ENCODE measurements at regions not wholly inside any gene's neighbourhood (a gene's known extent, or its start where the extent isn't known, plus 50 kb on each side); places are given as distances from the start of the nearest gene placed in this dataset.

DNA sequence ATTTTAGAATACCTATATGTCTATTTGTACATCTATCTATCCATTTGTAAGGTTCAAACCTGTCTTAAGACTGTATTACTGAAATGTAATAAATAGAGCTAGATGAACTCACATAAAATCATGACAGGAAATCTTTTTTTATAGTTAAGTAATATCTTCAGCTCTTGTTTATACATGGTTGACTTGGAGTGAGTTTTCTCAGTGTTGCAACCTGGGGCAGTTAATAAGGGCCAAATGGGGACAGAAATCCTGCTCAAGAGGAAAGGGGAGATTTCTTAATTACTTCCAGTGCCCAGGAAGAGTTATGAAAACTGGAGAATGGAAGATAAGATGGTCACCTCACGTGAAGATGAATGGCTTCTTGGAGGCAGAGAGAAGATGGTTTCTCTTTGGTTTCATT lies 265.1 kb upstream of the FBXL7 start:
- H3K4me2 ChIP-seq (ENCODE audit: low read length) = no peak overlapping the region
- Mint-ChIP-seq H3K27ac (ENCODE audit: unreplicated experiment) (peak overlapping the region; percentile 23), H3K36me3 (ENCODE audit: low read depth, unreplicated experiment) (no peaks in the 10 kb centered on the region), H3K27me3 (ENCODE audit: low read depth, unreplicated experiment) (no peaks in the 10 kb centered on the region), H3K9me3 (ENCODE audit: unreplicated experiment) (peaks cover 6% of the 10 kb centered on the region), H3K4me3 (ENCODE audit: unreplicated experiment) (no peak overlapping the region), H3K4me1 (ENCODE audit: low read depth, unreplicated experiment) (peaks cover 12% of the 10 kb centered on the region)
- TF ChIP-seq, protein P1, sequence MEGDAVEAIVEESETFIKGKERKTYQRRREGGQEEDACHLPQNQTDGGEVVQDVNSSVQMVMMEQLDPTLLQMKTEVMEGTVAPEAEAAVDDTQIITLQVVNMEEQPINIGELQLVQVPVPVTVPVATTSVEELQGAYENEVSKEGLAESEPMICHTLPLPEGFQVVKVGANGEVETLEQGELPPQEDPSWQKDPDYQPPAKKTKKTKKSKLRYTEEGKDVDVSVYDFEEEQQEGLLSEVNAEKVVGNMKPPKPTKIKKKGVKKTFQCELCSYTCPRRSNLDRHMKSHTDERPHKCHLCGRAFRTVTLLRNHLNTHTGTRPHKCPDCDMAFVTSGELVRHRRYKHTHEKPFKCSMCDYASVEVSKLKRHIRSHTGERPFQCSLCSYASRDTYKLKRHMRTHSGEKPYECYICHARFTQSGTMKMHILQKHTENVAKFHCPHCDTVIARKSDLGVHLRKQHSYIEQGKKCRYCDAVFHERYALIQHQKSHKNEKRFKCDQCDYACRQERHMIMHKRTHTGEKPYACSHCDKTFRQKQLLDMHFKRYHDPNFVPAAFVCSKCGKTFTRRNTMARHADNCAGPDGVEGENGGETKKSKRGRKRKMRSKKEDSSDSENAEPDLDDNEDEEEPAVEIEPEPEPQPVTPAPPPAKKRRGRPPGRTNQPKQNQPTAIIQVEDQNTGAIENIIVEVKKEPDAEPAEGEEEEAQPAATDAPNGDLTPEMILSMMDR (IDR thresholded peaks at IDR 0.05; ENCODE audit: insufficient read depth, low read depth, low read length) = no peak
- TF ChIP-seq EZH2 (IDR thresholded peaks at IDR 0.05; ENCODE audit: insufficient read depth, low read length) = no peak
- no peaks in the 10 kb centered on the region for H3K79me2 ChIP-seq (ENCODE audit: insufficient read depth, low read length)
- FAIRE-seq = no peak
- no peaks in the 10 kb centered on the region for H3K27me3 ChIP-seq (ENCODE audit: insufficient read depth, low read length)
- no peak for DNase-seq (ENCODE audit: low read depth)
- no peaks in the 10 kb centered on the region for H3K9me3 ChIP-seq (ENCODE audit: insufficient read depth, low read depth, low read length)
- no peak overlapping the region for H2AFZ ChIP-seq (ENCODE audit: low read depth, low read length)
- H3K4me3 ChIP-seq (ENCODE audit: insufficient read depth, low read depth, low read length) = no peak overlapping the region
- no peaks in the 10 kb centered on the region for H3K4me1 ChIP-seq (ENCODE audit: insufficient read depth, low read length)
- H4K20me1 ChIP-seq (ENCODE audit: insufficient read depth, low read length) = no peaks in the 10 kb centered on the region
- H3K27ac ChIP-seq (ENCODE audit: low read depth, low read length) = no peak overlapping the region
- no peak overlapping the region for H3K9ac ChIP-seq (ENCODE audit: low read length)
- H3K36me3 ChIP-seq (ENCODE audit: insufficient read depth, low read length) = no peaks in the 10 kb centered on the region

DNA sequence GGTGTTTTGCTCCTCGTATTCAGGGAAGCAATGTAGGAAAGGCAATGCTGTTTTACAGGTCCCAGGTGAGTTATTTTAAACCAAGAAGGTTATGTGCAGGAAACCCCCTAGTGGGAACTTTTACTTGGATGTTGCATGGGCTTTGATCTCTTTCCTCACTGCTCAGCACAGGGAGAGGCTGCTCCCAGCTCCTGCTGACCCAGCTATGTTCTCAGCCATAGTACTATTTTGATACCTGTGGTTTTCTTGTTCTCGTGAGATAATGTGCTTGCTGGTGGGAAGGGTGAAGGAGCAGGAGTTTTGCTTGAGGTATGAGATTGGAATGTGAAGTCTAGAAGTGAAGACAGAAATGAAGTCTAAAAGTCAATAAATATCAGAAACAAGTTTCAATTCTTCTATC lies 265.6 kb upstream of the FBXL7 start:
- Histone ChIP-seq H3K79me2 (ENCODE audit: insufficient read depth, low read length) (no peaks in the 10 kb centered on the region), H4K20me1 (ENCODE audit: insufficient read depth, low read length) (no peaks in the 10 kb centered on the region), H2AFZ (ENCODE audit: low read depth, low read length) (no peak overlapping the region), H3K36me3 (ENCODE audit: insufficient read depth, low read length) (no peaks in the 10 kb centered on the region), H3K27ac (ENCODE audit: low read depth, low read length) (no peak overlapping the region), H3K27me3 (ENCODE audit: insufficient read depth, low read length) (no peaks in the 10 kb centered on the region), H3K4me2 (ENCODE audit: low read length) (no peak overlapping the region), H3K9me3 (ENCODE audit: insufficient read depth, low read depth, low read length) (no peaks in the 10 kb centered on the region), H3K9ac (ENCODE audit: low read length) (no peak overlapping the region), H3K4me1 (ENCODE audit: insufficient read depth, low read length) (no peaks in the 10 kb centered on the region), H3K4me3 (ENCODE audit: insufficient read depth, low read depth, low read length) (no peak overlapping the region)
- peaks cover 12% of the 10 kb centered on the region for H3K4me1 Mint-ChIP-seq (ENCODE audit: low read depth, unreplicated experiment)
- no peak for FAIRE-seq
- no peak overlapping the region for H3K4me3 Mint-ChIP-seq (ENCODE audit: unreplicated experiment)
- DNase-seq (ENCODE audit: low read depth) = no peak
- no peaks in the 10 kb centered on the region for H3K27me3 Mint-ChIP-seq (ENCODE audit: low read depth, unreplicated experiment)
- H3K36me3 Mint-ChIP-seq (ENCODE audit: low read depth, unreplicated experiment) = no peaks in the 10 kb centered on the region
- TF ChIP-seq, protein P1 (IDR thresholded peaks at IDR 0.05; ENCODE audit: insufficient read depth, low read depth, low read length) = no peak
- no peak for TF ChIP-seq EZH2 (IDR thresholded peaks at IDR 0.05; ENCODE audit: insufficient read depth, low read length)
- H3K27ac Mint-ChIP-seq (ENCODE audit: unreplicated experiment) = peak overlapping the region; percentile 7
- H3K9me3 Mint-ChIP-seq (ENCODE audit: unreplicated experiment) = peaks cover 4% of the 10 kb centered on the region

DNA sequence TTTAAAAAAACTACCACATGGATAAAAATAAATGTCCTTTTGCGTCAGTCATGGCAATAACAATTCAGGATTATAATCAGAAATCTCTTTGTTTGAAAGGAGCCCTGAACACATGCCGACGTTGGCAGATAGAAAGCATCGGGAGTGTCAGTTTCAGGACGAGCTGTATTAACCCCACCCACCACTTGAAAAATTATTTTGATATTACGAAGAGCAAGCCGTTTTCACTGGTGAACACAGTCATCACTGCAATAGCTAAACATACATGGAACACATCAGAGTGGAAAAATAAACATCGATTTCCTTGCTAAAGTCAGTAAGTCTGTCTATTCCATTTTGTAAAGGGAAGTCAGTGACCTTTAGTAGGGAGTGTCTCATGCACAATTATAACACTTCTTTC lies 266.4 kb upstream of the FBXL7 start:
- FAIRE-seq (no peak), DNase-seq (ENCODE audit: low read depth) (no peak)
- Mint-ChIP-seq H3K4me3 (ENCODE audit: unreplicated experiment) (no peak overlapping the region), H3K4me1 (ENCODE audit: low read depth, unreplicated experiment) (peaks cover 12% of the 10 kb centered on the region), H3K9me3 (ENCODE audit: unreplicated experiment) (peaks cover 2% of the 10 kb centered on the region), H3K36me3 (ENCODE audit: low read depth, unreplicated experiment) (no peaks in the 10 kb centered on the region), H3K27ac (ENCODE audit: unreplicated experiment) (no peak overlapping the region), H3K27me3 (ENCODE audit: low read depth, unreplicated experiment) (no peaks in the 10 kb centered on the region)
- Histone ChIP-seq H3K27ac (ENCODE audit: low read depth, low read length) (no peak overlapping the region), H3K9ac (ENCODE audit: low read length) (no peak overlapping the region), H3K9me3 (ENCODE audit: insufficient read depth, low read depth, low read length) (no peaks in the 10 kb centered on the region), H4K20me1 (ENCODE audit: insufficient read depth, low read length) (no peaks in the 10 kb centered on the region), H3K4me2 (ENCODE audit: low read length) (no peak overlapping the region), H3K27me3 (ENCODE audit: insufficient read depth, low read length) (no peaks in the 10 kb centered on the region), H3K4me3 (ENCODE audit: insufficient read depth, low read depth, low read length) (no peak overlapping the region), H3K36me3 (ENCODE audit: insufficient read depth, low read length) (no peaks in the 10 kb centered on the region), H3K79me2 (ENCODE audit: insufficient read depth, low read length) (no peaks in the 10 kb centered on the region), H3K4me1 (ENCODE audit: insufficient read depth, low read length) (no peaks in the 10 kb centered on the region), H2AFZ (ENCODE audit: low read depth, low read length) (no peak overlapping the region)
- no peak for TF ChIP-seq EZH2 (IDR thresholded peaks at IDR 0.05; ENCODE audit: insufficient read depth, low read length)
- TF ChIP-seq, protein P1 (IDR thresholded peaks at IDR 0.05; ENCODE audit: insufficient read depth, low read depth, low read length) = no peak

Data from astrocyte (in vitro differentiated cells and primary cell).